ENCODE measurements at regions not wholly inside any gene's neighbourhood (a gene's known extent, or its start where the extent isn't known, plus 50 kb on each side); places are given as distances from the start of the nearest gene placed in this dataset.
"Not testable (repeated sequence)": the region's sequence is repeated elsewhere in the genome, so short reads cannot be mapped to it uniquely, and the experiment has no call there.

DNA sequence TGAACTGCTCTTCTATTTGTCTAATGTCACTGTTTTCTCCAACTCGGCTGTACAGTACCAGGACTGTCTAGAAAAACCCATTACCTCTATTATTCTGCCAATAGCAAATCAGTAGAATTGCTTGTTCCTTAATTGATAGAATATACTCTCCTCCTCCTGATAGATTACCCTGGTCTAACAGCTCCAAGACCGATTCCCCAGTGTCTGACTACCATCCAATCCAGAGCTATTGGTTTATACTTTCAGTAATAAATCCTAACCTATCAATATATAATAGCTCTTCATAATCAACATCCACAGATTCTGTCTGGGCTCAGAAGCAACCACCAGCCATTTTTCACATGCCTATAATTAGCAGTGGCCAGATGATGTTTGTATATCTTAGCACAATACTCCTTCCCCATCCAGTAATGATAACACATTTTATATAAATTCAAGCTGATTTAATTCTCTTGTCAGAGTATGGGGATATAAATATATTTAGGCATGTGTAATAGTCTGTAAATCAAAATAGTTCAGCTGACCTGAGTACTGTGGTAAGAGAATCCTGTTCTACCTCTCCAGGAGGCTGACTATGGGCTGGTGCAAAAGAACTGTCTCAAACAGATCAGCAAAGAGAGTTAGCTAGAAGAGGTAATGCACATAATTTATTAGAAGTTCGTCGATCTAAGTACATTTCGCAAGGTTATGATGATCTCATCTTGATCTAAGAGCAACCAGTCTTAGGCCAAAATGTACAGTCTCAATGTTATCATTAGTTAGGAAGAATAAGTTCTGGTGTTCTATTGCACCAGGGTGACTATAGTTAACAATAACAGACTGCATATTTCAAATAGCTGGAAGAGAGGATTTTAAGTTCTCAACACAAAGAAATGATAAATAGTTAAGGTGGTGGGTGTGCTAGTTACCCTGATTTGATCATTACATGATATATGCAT, 193.4 kb downstream of the SHOX2 start:
- Histone ChIP-seq H4K20me1 (ENCODE audit: insufficient read depth) (no peaks in the 10 kb centered on the region), H3K79me2 (replicated peaks; ENCODE audit: insufficient read depth, low read length) (no peaks in the 10 kb centered on the region), H3K27me3 (ENCODE audit: insufficient read depth, low read depth, low read length) (no peaks in the 10 kb centered on the region), H3K9me2 (ENCODE audit: insufficient read depth, low read length) (no peaks in the 10 kb centered on the region), H3F3A (ENCODE audit: insufficient read depth, low read length, poor library complexity, severe bottlenecking) (no peaks in the 10 kb centered on the region), H3K9ac (ENCODE audit: low read length) (no peak overlapping the region), H2AFZ (ENCODE audit: low read depth, low read length) (no peak overlapping the region), H3K4me2 (ENCODE audit: low read length) (no peak overlapping the region), H3K9me3 (ENCODE audit: low read length) (no peaks in the 10 kb centered on the region), H3K36me3 (ENCODE audit: insufficient read depth, low read length) (no peaks in the 10 kb centered on the region), H3K4me3 (ENCODE audit: low read length) (no peak overlapping the region), H3K27ac (ENCODE audit: low read length) (no peak overlapping the region)
- no peak for TF ChIP-seq POLR2AphosphoS5 (IDR thresholded peaks at IDR 0.05)
- TF ChIP-seq EP300 (conservative IDR thresholded peaks at IDR 0.05; ENCODE audit: poor library complexity, severe bottlenecking): no peak
- no peak for TF ChIP-seq EZH2 (IDR thresholded peaks at IDR 0.05; ENCODE audit: borderline replicate concordance, insufficient read depth, low read length, poor library complexity, severe bottlenecking)
- TF ChIP-seq MXI1 (conservative IDR thresholded peaks at IDR 0.05; ENCODE audit: poor library complexity, severe bottlenecking): no peak
- no peak for TF ChIP-seq TAF1 (IDR thresholded peaks at IDR 0.05; ENCODE audit: low read depth)

DNA sequence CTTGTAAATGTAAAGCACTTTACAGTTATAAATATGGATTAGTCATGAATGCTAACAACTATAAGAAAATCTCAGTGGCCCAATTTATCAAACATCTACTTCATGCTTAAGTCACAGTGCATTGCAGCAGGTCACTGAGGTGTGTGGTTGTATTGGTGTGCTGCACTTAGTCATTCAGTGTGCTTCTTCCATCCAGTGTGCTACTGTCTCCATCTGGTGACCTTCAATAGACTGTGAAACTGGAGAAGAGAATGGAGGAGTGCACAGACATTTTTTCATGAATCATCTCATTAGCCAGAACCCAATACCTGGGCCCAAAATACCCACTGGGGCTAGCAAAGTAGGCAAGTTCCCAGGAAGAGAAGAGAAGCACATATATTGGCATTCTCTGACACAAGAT, 199.6 kb downstream of the SHOX2 start:
- Histone ChIP-seq H3K27ac (ENCODE audit: low read length) (no peak overlapping the region), H2AFZ (ENCODE audit: low read depth, low read length) (no peak overlapping the region), H3K4me3 (ENCODE audit: low read length) (no peak overlapping the region), H3K9me2 (ENCODE audit: insufficient read depth, low read length) (no peaks in the 10 kb centered on the region), H4K20me1 (ENCODE audit: insufficient read depth) (no peaks in the 10 kb centered on the region), H3K9ac (ENCODE audit: low read length) (no peak overlapping the region), H3K79me2 (replicated peaks; ENCODE audit: insufficient read depth, low read length) (no peaks in the 10 kb centered on the region), H3F3A (ENCODE audit: insufficient read depth, low read length, poor library complexity, severe bottlenecking) (no peaks in the 10 kb centered on the region), H3K4me2 (ENCODE audit: low read length) (no peak overlapping the region), H3K36me3 (ENCODE audit: insufficient read depth, low read length) (no peaks in the 10 kb centered on the region), H3K27me3 (ENCODE audit: insufficient read depth, low read depth, low read length) (no peaks in the 10 kb centered on the region), H3K9me3 (ENCODE audit: low read length) (peaks cover 8% of the 10 kb centered on the region)
- no peak for TF ChIP-seq TAF1 (IDR thresholded peaks at IDR 0.05; ENCODE audit: low read depth)

GRCh38 chr3:157905885-157906284, 200.3 kb downstream of the SHOX2 start:
- no peak overlapping the region for H2AFZ ChIP-seq (ENCODE audit: low read depth, low read length)
- H3K9me3 ChIP-seq (ENCODE audit: low read length): peaks cover 8% of the 10 kb centered on the region
- H4K20me1 ChIP-seq (ENCODE audit: insufficient read depth): no peaks in the 10 kb centered on the region
- no peaks in the 10 kb centered on the region for H3K36me3 ChIP-seq (ENCODE audit: insufficient read depth, low read length)
- no peak overlapping the region for H3K4me2 ChIP-seq (ENCODE audit: low read length)
- H3F3A ChIP-seq (ENCODE audit: insufficient read depth, low read length, poor library complexity, severe bottlenecking): no peaks in the 10 kb centered on the region
- H3K27me3 ChIP-seq (ENCODE audit: insufficient read depth, low read depth, low read length): no peaks in the 10 kb centered on the region
- H3K27ac ChIP-seq (ENCODE audit: low read length): no peak overlapping the region
- no peak for TF ChIP-seq MXI1 (conservative IDR thresholded peaks at IDR 0.05; ENCODE audit: poor library complexity, severe bottlenecking)
- TF ChIP-seq CTCF (IDR thresholded peaks at IDR 0.05; ENCODE audit: poor library complexity, severe bottlenecking): no peak
- TF ChIP-seq, protein P1, sequence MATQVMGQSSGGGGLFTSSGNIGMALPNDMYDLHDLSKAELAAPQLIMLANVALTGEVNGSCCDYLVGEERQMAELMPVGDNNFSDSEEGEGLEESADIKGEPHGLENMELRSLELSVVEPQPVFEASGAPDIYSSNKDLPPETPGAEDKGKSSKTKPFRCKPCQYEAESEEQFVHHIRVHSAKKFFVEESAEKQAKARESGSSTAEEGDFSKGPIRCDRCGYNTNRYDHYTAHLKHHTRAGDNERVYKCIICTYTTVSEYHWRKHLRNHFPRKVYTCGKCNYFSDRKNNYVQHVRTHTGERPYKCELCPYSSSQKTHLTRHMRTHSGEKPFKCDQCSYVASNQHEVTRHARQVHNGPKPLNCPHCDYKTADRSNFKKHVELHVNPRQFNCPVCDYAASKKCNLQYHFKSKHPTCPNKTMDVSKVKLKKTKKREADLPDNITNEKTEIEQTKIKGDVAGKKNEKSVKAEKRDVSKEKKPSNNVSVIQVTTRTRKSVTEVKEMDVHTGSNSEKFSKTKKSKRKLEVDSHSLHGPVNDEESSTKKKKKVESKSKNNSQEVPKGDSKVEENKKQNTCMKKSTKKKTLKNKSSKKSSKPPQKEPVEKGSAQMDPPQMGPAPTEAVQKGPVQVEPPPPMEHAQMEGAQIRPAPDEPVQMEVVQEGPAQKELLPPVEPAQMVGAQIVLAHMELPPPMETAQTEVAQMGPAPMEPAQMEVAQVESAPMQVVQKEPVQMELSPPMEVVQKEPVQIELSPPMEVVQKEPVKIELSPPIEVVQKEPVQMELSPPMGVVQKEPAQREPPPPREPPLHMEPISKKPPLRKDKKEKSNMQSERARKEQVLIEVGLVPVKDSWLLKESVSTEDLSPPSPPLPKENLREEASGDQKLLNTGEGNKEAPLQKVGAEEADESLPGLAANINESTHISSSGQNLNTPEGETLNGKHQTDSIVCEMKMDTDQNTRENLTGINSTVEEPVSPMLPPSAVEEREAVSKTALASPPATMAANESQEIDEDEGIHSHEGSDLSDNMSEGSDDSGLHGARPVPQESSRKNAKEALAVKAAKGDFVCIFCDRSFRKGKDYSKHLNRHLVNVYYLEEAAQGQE (IDR thresholded peaks at IDR 0.05; ENCODE audit: borderline replicate concordance): no peak
- TF ChIP-seq TAF1 (IDR thresholded peaks at IDR 0.05; ENCODE audit: low read depth): no peak
- no peak for TF ChIP-seq POLR2AphosphoS5 (IDR thresholded peaks at IDR 0.05)
- TF ChIP-seq SMC3 (conservative IDR thresholded peaks at IDR 0.05; ENCODE audit: poor library complexity): no peak
- no peak for TF ChIP-seq EZH2 (IDR thresholded peaks at IDR 0.05; ENCODE audit: borderline replicate concordance, insufficient read depth, low read length, poor library complexity, severe bottlenecking)
- TF ChIP-seq EP300 (conservative IDR thresholded peaks at IDR 0.05; ENCODE audit: poor library complexity, severe bottlenecking): no peak
- no peak for TF ChIP-seq RAD21 (conservative IDR thresholded peaks at IDR 0.05)
- no peaks in the 10 kb centered on the region for H3K9me2 ChIP-seq (ENCODE audit: insufficient read depth, low read length)
- H3K79me2 ChIP-seq (replicated peaks; ENCODE audit: insufficient read depth, low read length): no peaks in the 10 kb centered on the region
- H3K4me3 ChIP-seq (ENCODE audit: low read length): no peak overlapping the region
- H3K9ac ChIP-seq (ENCODE audit: low read length): no peak overlapping the region

- H3K9me2 ChIP-seq (ENCODE audit: insufficient read depth, low read length); H4K20me1 ChIP-seq (ENCODE audit: insufficient read depth); H3F3A ChIP-seq (ENCODE audit: insufficient read depth, low read length, poor library complexity, severe bottlenecking); H3K9ac ChIP-seq (ENCODE audit: low read length); H3K27me3 ChIP-seq (ENCODE audit: insufficient read depth, low read depth, low read length); H3K36me3 ChIP-seq (ENCODE audit: insufficient read depth, low read length); H3K27ac ChIP-seq (ENCODE audit: low read length); H3K4me2 ChIP-seq (ENCODE audit: low read length); H3K79me2 ChIP-seq (replicated peaks; ENCODE audit: insufficient read depth, low read length); H3K4me3 ChIP-seq (ENCODE audit: low read length); H3K9me3 ChIP-seq (ENCODE audit: low read length); H2AFZ ChIP-seq (ENCODE audit: low read depth, low read length): not testable (repeated sequence)
These were observed 203.5 kb downstream of the SHOX2 start for GRCh38 chr3:157902680-157903079.
